ENCODE measurements at regions not wholly inside any gene's neighbourhood (a gene's known extent, or its start where the extent isn't known, plus 50 kb on each side); places are given as distances from the start of the nearest gene placed in this dataset.

DNA sequence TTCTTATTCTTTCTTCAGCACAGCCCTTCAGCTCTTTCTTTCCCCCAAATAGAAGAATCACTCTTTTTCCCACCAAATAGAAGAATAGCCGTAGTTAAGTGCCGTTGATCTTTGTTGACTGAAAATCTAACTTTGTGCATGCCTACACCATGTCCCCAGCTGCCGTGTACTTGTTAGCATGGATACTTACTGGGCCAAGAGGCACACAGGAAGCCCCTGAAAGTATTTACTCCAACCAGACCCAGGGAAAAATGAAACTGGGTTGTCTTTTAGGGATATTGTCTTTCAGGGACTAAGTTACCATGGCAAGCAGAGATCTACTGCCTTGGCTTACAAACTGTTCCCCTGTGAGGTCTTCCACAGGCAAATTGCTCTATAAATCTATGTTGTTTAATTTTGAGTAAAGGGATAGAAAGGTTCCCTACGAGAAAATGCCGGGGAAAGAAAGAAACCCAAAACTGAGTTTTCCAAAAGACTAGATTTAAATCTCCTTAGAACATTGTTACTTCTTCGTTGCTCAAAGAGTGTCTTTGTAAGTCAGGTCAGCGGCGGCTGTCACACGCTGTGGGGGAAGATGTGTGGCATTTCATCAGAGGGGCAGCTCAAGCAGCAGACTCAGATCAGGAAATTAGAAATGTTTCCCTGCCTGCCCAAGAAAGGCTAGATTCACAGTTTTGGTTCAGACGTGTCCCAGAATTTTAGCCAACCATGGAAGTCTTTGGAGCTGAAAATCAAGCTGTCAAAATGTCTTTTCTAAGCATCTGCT is 152.7 kb upstream of the PRNP start:
- BruUV-seq (replicated peaks), result no TSS peak
- Histone ChIP-seq H3K36me3 (ENCODE audit: control insufficient read depth, insufficient read depth, low read length) (no peaks in the 10 kb centered on the region), H3K4me1 (no peaks in the 10 kb centered on the region), H3K4me3 (ENCODE audit: low read depth, low read length) (no peak overlapping the region), H3K27me3 (replicated peaks; ENCODE audit: control insufficient read depth, insufficient read depth, low read length) (no peaks in the 10 kb centered on the region), H3K9me3 (peaks cover 13% of the 10 kb centered on the region)
- Mint-ChIP-seq H3K36me3 (ENCODE audit: insufficient read depth, unreplicated experiment) (no peaks in the 10 kb centered on the region), H3K27ac (ENCODE audit: unreplicated experiment) (no peak overlapping the region), H3K4me1 (ENCODE audit: low read depth, unreplicated experiment) (no peaks in the 10 kb centered on the region), H3K27me3 (ENCODE audit: insufficient read depth, unreplicated experiment) (peaks cover 5% of the 10 kb centered on the region), H3K4me3 (ENCODE audit: unreplicated experiment) (no peak overlapping the region), H3K9me3 (ENCODE audit: unreplicated experiment) (peaks cover 1% of the 10 kb centered on the region)
- no peak for TF ChIP-seq CTCF (IDR thresholded peaks at IDR 0.05; ENCODE audit: insufficient read depth in 1 of 2, low read depth in 1 of 2, low read length in 1 of 2, severe bottlenecking in 1 of 2, unreplicated experiment in 1 of 2)
- intact Hi-C loops (cut with micrococcal nuclease; ENCODE audit: unreplicated experiment), result no loop called here
- POLR2A ChIA-PET, result no interaction called here
- no peak for DNase-seq
- CTCF ChIA-PET, result no interaction called here

GRCh38 chr20:4532772-4533171 is 153.5 kb upstream of the PRNP start:
- Mint-ChIP-seq H3K4me1 (ENCODE audit: low read depth, unreplicated experiment) (no peaks in the 10 kb centered on the region), H3K27me3 (ENCODE audit: insufficient read depth, unreplicated experiment) (peaks cover 8% of the 10 kb centered on the region), H3K4me3 (ENCODE audit: unreplicated experiment) (no peak overlapping the region), H3K36me3 (ENCODE audit: insufficient read depth, unreplicated experiment) (no peaks in the 10 kb centered on the region), H3K9me3 (ENCODE audit: unreplicated experiment) (peaks cover 9% of the 10 kb centered on the region), H3K27ac (ENCODE audit: unreplicated experiment) (no peak overlapping the region)
- Histone ChIP-seq H3K27me3 (replicated peaks; ENCODE audit: control insufficient read depth, insufficient read depth, low read length) (no peaks in the 10 kb centered on the region), H3K36me3 (ENCODE audit: control insufficient read depth, insufficient read depth, low read length) (no peaks in the 10 kb centered on the region), H3K4me1 (no peaks in the 10 kb centered on the region), H3K9me3 (peaks cover 13% of the 10 kb centered on the region), H3K4me3 (ENCODE audit: low read depth, low read length) (no peak overlapping the region)
- ChIA-PET POLR2A (no interaction called here), CTCF (no interaction called here)
- TF ChIP-seq CTCF (IDR thresholded peaks at IDR 0.05; ENCODE audit: insufficient read depth in 1 of 2, low read depth in 1 of 2, low read length in 1 of 2, severe bottlenecking in 1 of 2, unreplicated experiment in 1 of 2), result no peak
- BruUV-seq (replicated peaks), result no TSS peak
- intact Hi-C loops (cut with micrococcal nuclease; ENCODE audit: unreplicated experiment), result no loop called here
- DNase-seq, result no peak

GRCh38 chr20:4524792-4525191 is 161.5 kb upstream of the PRNP start:
- no peaks in the 10 kb centered on the region for H3K27me3 ChIP-seq (replicated peaks; ENCODE audit: control insufficient read depth, insufficient read depth, low read length)
- Mint-ChIP-seq H3K27me3 (ENCODE audit: insufficient read depth, unreplicated experiment) (peaks cover 5% of the 10 kb centered on the region), H3K4me1 (ENCODE audit: low read depth, unreplicated experiment) (no peaks in the 10 kb centered on the region), H3K36me3 (ENCODE audit: insufficient read depth, unreplicated experiment) (no peaks in the 10 kb centered on the region), H3K27ac (ENCODE audit: unreplicated experiment) (no peak overlapping the region), H3K4me3 (ENCODE audit: unreplicated experiment) (no peak overlapping the region), H3K9me3 (ENCODE audit: unreplicated experiment) (peaks cover 12% of the 10 kb centered on the region)
- DNase-seq, result no peak
- no peaks in the 10 kb centered on the region for H3K36me3 ChIP-seq (ENCODE audit: control insufficient read depth, insufficient read depth, low read length)
- no peak for TF ChIP-seq CTCF (IDR thresholded peaks at IDR 0.05; ENCODE audit: insufficient read depth in 1 of 2, low read depth in 1 of 2, low read length in 1 of 2, severe bottlenecking in 1 of 2, unreplicated experiment in 1 of 2)
- no peaks in the 10 kb centered on the region for H3K4me1 ChIP-seq
- POLR2A ChIA-PET, result no interaction called here
- intact Hi-C loops (cut with micrococcal nuclease; ENCODE audit: unreplicated experiment), result no loop called here
- no peak overlapping the region for H3K4me3 ChIP-seq (ENCODE audit: low read depth, low read length)
- CTCF ChIA-PET, result no interaction called here
- BruUV-seq (replicated peaks), result no TSS peak
- H3K9me3 ChIP-seq, result peaks cover 6% of the 10 kb centered on the region; the same call in 1 of the 2 replicates

All from Caco-2 (cell line).